HepG2 (cell line): ENCODE measurements at regions not wholly inside any gene's neighbourhood (a gene's known extent, or its start where the extent isn't known, plus 50 kb on each side); places are given as distances from the start of the nearest gene placed in this dataset.

ENCODE experiments used
- ATAC-seq: fragments of 200-7000 bp; cut with Tn5 transposase; 3 replicates; pipeline ENCODE4 v1.9.1; 2020; ENCODE audit warnings: mild to moderate bottlenecking, moderate library complexity
- BruUV-seq: library from RNA; stranded (reverse); fragments of 400-500 nt; replicated peaks from 2 replicates; lab custom pipeline; 2021; lab: Mats Ljungman, UMichigan
- CTCF ChIA-PET: fragments of 300-600 bp; formaldehyde crosslinking; extraction: SDS; loops from one replicate; lab custom pipeline; 2021; ENCODE audit warnings: low total read pairs, inconsistent platforms, low intra/inter-chr PET ratio; lab: Yijun Ruan, JAX
- POLR2A ChIA-PET: fragments of 350-600 bp; sonication (Branson Sonifier 250); formaldehyde crosslinking; loops from one replicate; lab custom pipeline; 2020; ENCODE audit warnings: antibody characterized with exemption, inconsistent platforms; lab: Yijun Ruan, JAX
- DNase-seq: peaks from one replicate; pipeline ENCODE4 v3.0.0-alpha.2; 2015; ENCODE audit warnings: low spot score
- FAIRE-seq: peaks from 3 replicates; lab custom pipeline; 2011; peaks lifted over from hg19 to GRCh38; lab: Jason Lieb, UNC
- H2AFZ ChIP-seq: one replicate; pipeline ENCODE4 v1.6.1; 2011; ENCODE audit warnings: low read length, inconsistent platforms
- H3K27ac ChIP-seq: fragments of 300-600 bp; 3 replicates; pipeline ENCODE4 v1.8.0; 2011; ENCODE audit warnings: mixed run types, mild to moderate bottlenecking, mixed read lengths, low read length, inconsistent platforms; ENCODE audit not compliant: insufficient read depth; ENCODE audit errors: extremely low read length
- H3K27me3 ChIP-seq, 2 experiments: fragments of 200-600 bp in 1 of 2; 2 replicates in 1 of 2; 3 replicates in 1 of 2; pipeline versions ENCODE4 v1.6.0 to v1.8.0; 2011; ENCODE audit warnings: low read length in 2 of 2, mild to moderate bottlenecking in 2 of 2, moderate library complexity in 2 of 2, inconsistent platforms in 1 of 2; ENCODE audit not compliant: insufficient read depth in 2 of 2, control insufficient read depth in 1 of 2
- H3K36me3 ChIP-seq, 2 experiments: fragments of 200-600 bp in 1 of 2; replicated peaks in 1 of 2; 2 replicates in 1 of 2; 3 replicates in 1 of 2; pipeline versions ENCODE4 v1.5.1 to v1.8.0; 2011; ENCODE audit warnings: low read length in 2 of 2, inconsistent platforms in 1 of 2; ENCODE audit not compliant: insufficient read depth in 2 of 2, control insufficient read depth in 1 of 2
- H3K4me1 ChIP-seq: 2 replicates; pipeline ENCODE4 v1.5.1; 2012; ENCODE audit warnings: low read length, inconsistent platforms; ENCODE audit not compliant: insufficient read depth
- H3K4me2 ChIP-seq: 2 replicates; pipeline ENCODE4 v1.6.0; 2011; ENCODE audit warnings: low read depth, low read length, inconsistent platforms
- H3K4me3 ChIP-seq, 3 experiments: fragments of 200-600 bp in 1 of 3; sonication (generic), shearing (Covaris generic) in 1 of 3; replicated peaks in 1 of 3; 2 replicates each; pipeline ENCODE4 v1.5.1; 2011 to 2016; ENCODE audit warnings: low read length in 3 of 3, inconsistent platforms in 2 of 3, low read depth in 2 of 3, mild to moderate bottlenecking in 2 of 3, control low read depth in 1 of 3, mixed read lengths in 1 of 3; ENCODE audit not compliant: insufficient read depth in 1 of 3
- H3K79me2 ChIP-seq: one replicate; pipeline ENCODE4 v1.6.1; 2011; ENCODE audit warnings: low read length, inconsistent platforms; ENCODE audit not compliant: insufficient read depth
- H3K9ac ChIP-seq: 2 replicates; pipeline ENCODE4 v1.6.0; 2011; ENCODE audit warnings: mild to moderate bottlenecking, low read depth, low read length, inconsistent platforms; ENCODE audit not compliant: insufficient read depth
- H3K9me3 ChIP-seq: 2 replicates; pipeline ENCODE4 v1.5.1; 2012; ENCODE audit warnings: mild to moderate bottlenecking, low read length
- H4K20me1 ChIP-seq: 2 replicates; pipeline ENCODE4 v1.6.0; 2011; ENCODE audit warnings: inconsistent platforms, mild to moderate bottlenecking, low read length, moderate library complexity; ENCODE audit not compliant: insufficient read depth
- ARNT2 ChIP-seq: sonication (generic); formaldehyde crosslinking; IDR thresholded peaks from 2 replicates; pipeline ENCODE4 v1.8.0; 2022; ENCODE audit warnings: mild to moderate bottlenecking, low read depth, missing genetic modification reagents, moderate library complexity
- FUBP1 ChIP-seq: sonication (generic); formaldehyde crosslinking; IDR thresholded peaks from 2 replicates; pipeline ENCODE4 v1.5.1; 2020; ENCODE audit warnings: missing genetic modification reagents, mild to moderate bottlenecking, borderline replicate concordance
- GPN1 ChIP-seq: sonication (generic); formaldehyde crosslinking; IDR thresholded peaks from 2 replicates; pipeline ENCODE4 v1.5.1; 2020; ENCODE audit warnings: missing genetic modification reagents, borderline replicate concordance
- GTF3A ChIP-seq: sonication (generic); formaldehyde crosslinking; conservative IDR thresholded peaks from 2 replicates; pipeline ENCODE4 v1.4.0; 2020; ENCODE audit warnings: mild to moderate bottlenecking, missing genetic modification reagents
- IKZF1 ChIP-seq: fragments of 450-650 bp; IDR thresholded peaks from 2 replicates; pipeline ENCODE4 v1.7.1; 2016
- MAX ChIP-seq: IDR thresholded peaks from 2 replicates; pipeline ENCODE4 v1.6.1; 2012; ENCODE audit warnings: inconsistent platforms
- SPEN ChIP-seq: sonication (generic); formaldehyde crosslinking; IDR thresholded peaks from 2 replicates; pipeline ENCODE4 v1.5.1; 2020; ENCODE audit warnings: low read depth, mild to moderate bottlenecking, missing genetic modification reagents
- THRA ChIP-seq: sonication (generic); formaldehyde crosslinking; IDR thresholded peaks from 2 replicates; pipeline ENCODE4 v1.4.0; 2020; ENCODE audit warnings: missing genetic modification reagents, borderline replicate concordance
- UBTF ChIP-seq: sonication (generic); formaldehyde crosslinking; IDR thresholded peaks from 2 replicates; pipeline ENCODE4 v1.4.0; 2020; ENCODE audit warnings: mild to moderate bottlenecking, missing genetic modification reagents
- ZNF143 ChIP-seq: sonication (generic); formaldehyde crosslinking; IDR thresholded peaks from 2 replicates; pipeline ENCODE4 v1.4.0; 2020; ENCODE audit warnings: missing genetic modification reagents
- ZNF570 ChIP-seq: sonication (generic); formaldehyde crosslinking; IDR thresholded peaks from 2 replicates; pipeline ENCODE4 v1.4.0; 2020; ENCODE audit warnings: mild to moderate bottlenecking, missing genetic modification reagents, borderline replicate concordance
- ZNF746 ChIP-seq: sonication (generic); formaldehyde crosslinking; IDR thresholded peaks from 2 replicates; pipeline ENCODE4 v1.8.0; 2022; ENCODE audit warnings: mild to moderate bottlenecking, missing genetic modification reagents
- ZNF773 ChIP-seq: sonication (generic); formaldehyde crosslinking; IDR thresholded peaks from 2 replicates; pipeline ENCODE4 v1.4.0; 2020; ENCODE audit warnings: missing genetic modification reagents, borderline replicate concordance
- WGBS: methylation state at CpG from one replicate; pipeline ENCODE4 v1.1.6; 2017; ENCODE audit warnings: low lambda C conversion rate; 5-methylcytosine and 5-hydroxymethylcytosine counted together
- in situ Hi-C: cut with HindIII; loops from 2 replicates; pipeline ENCODE4 v1.10.0; 2017; ENCODE audit warnings: low pct_unique_long_range_greater_than_20kb; ENCODE audit not compliant: extremely low pct_ligation_motif_present
- intact Hi-C: fragments of 100-400 bp; cut with micrococcal nuclease; formaldehyde crosslinking; loops from one replicate; pipeline ENCODE4 v1.10.0; 2022; ENCODE audit not compliant: unreplicated experiment

DNA sequence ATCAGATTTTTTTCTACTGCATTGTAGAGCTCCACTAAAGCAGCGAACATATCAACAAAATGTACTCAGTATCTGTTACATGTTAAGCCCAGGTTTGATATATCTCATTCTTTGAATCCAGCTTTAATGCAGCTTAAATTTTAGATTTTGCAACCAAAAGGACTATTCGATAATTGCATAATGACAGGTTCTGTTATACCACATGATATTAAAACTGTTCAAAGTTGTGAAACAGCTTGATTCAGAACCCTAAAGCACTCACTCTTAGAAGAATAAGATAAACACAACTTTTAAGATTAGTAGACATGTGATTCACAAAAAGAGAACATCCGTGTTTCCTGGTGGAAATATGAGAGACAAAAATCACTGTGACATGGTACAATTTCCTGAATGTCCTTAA is 427.9 kb downstream of the CDH11 start:
- DNase-seq = no peak
- no peak for TF ChIP-seq SPEN (CRISPR knock-in tag)
- no peak for TF ChIP-seq ARNT2
- TF ChIP-seq, all 625 proteins: peak for 0
- no peak for ATAC-seq
- H3K36me3 ChIP-seq = no peaks in the 10 kb centered on the region
- no peak overlapping the region for H3K27ac ChIP-seq
- peaks cover 82% of the 10 kb centered on the region for H3K9me3 ChIP-seq
- 19% methylated on average over 3 of the region's 3 CpGs for WGBS
- ChIA-PET CTCF (no interaction called here), POLR2A (no interaction called here)
- no peaks in the 10 kb centered on the region for H3K4me1 ChIP-seq
- intact Hi-C loops (no loop called here), in situ Hi-C loops (no loop called here)
- FAIRE-seq = no peak
- no peak overlapping the region for H3K4me3 ChIP-seq
- H3K4me2 ChIP-seq = no peak overlapping the region
- no peaks in the 10 kb centered on the region for H3K79me2 ChIP-seq
- H4K20me1 ChIP-seq = no peaks in the 10 kb centered on the region
- H2AFZ ChIP-seq = no peak overlapping the region
- BruUV-seq = no TSS peak
- H3K27me3 ChIP-seq = no peaks in the 10 kb centered on the region; a peak in 1 of 5 replicates
- H3K9ac ChIP-seq = no peak overlapping the region

DNA sequence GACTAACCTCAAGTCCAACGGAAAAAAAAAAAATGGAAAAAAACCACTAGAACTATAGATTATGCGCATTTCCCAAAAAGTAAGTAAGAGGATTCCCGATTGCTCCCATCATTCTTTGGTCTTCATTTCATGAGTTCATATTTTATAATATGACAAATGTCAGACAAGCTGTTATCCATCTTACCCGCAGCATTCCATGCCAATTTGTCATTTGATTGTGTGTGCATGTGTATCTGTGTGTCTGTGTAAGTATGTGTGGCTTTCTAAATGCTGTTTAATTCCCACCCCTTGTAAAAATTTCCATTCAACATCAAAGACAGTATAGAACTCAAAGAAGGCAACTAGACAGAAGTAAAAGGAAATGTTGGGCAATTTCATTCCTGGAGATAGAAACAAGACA is 434.1 kb downstream of the CDH11 start:
- no peaks in the 10 kb centered on the region for H3K36me3 ChIP-seq
- intact Hi-C loops = no loop called here

More for the DNA sequence above, 434.1 kb downstream of the CDH11 start:
- no peak for FAIRE-seq
- no peaks in the 10 kb centered on the region for H4K20me1 ChIP-seq
- no peak overlapping the region for H3K9ac ChIP-seq
- in situ Hi-C loops = no loop called here
- H2AFZ ChIP-seq = no peak overlapping the region
- no peak for ATAC-seq
- POLR2A ChIA-PET = no interaction called here
- BruUV-seq = no TSS peak
- CTCF ChIA-PET = no interaction called here
- no peaks in the 10 kb centered on the region; a peak in 1 of 5 replicates for H3K27me3 ChIP-seq
- WGBS = 1% methylated on average over 4 of the region's 4 CpGs
- no peak overlapping the region for H3K27ac ChIP-seq
- no peak for DNase-seq
- no peak overlapping the region for H3K4me3 ChIP-seq
- H3K4me1 ChIP-seq = no peaks in the 10 kb centered on the region
- TF ChIP-seq THRA (CRISPR knock-in tag) = no peak
- no peak for TF ChIP-seq GTF3A
- TF ChIP-seq ZNF746 (CRISPR knock-in tag) = no peak
- no peak for TF ChIP-seq FUBP1
- TF ChIP-seq IKZF1 = no peak
- no peak for TF ChIP-seq ZNF570 (CRISPR knock-in tag)
- TF ChIP-seq ZNF773 = no peak
- no peak for TF ChIP-seq UBTF
- no peak for TF ChIP-seq GPN1
- no peak for TF ChIP-seq ZNF143 (CRISPR knock-in tag)
- no peak for TF ChIP-seq MAX
- H3K4me2 ChIP-seq = no peak overlapping the region
- H3K79me2 ChIP-seq = no peaks in the 10 kb centered on the region
- peaks cover 90% of the 10 kb centered on the region for H3K9me3 ChIP-seq
